Prostate gland (tissue), 2 donors: ENCODE measurements at regions not wholly inside any gene's neighbourhood (a gene's known extent, or its start where the extent isn't known, plus 50 kb on each side); places are given as distances from the start of the nearest gene placed in this dataset.

Source experiments
- CTCF ChIP-seq, 4 experiments: fragments of 200-600 bp in 2 of 4; fragments of 450-650 bp in 2 of 4; sonication (generic) in 2 of 4; IDR thresholded peaks; 1 replicate in 3 of 4; 2 replicates in 1 of 4; pipeline ENCODE4 v1.5.1; 2016 to 2019; ENCODE audit warnings: antibody characterized with exemption in 4 of 4, mild to moderate bottlenecking in 2 of 4, moderate library complexity in 2 of 4
- POLR2A ChIP-seq: fragments of 450-650 bp; IDR thresholded peaks from one replicate; pipeline ENCODE4 v1.6.1; 2016; ENCODE audit warnings: antibody characterized with exemption, mild to moderate bottlenecking
- POLR2AphosphoS5 ChIP-seq: sonication (generic); formaldehyde crosslinking; IDR thresholded peaks from one replicate; pipeline ENCODE4 v1.6.1; 2017; ENCODE audit warnings: antibody characterized with exemption

- TF ChIP-seq POLR2AphosphoS5 (no peak), POLR2A (no peak), CTCF (IDR thresholded peaks at IDR 0.05) (no peak)
Observed at GRCh38 chr1:30514137-30514654, 209.2 kb downstream of the MATN1 start.
